CD4-positive, alpha-beta T cell treated with Interleukin-12 subunit alpha and Interleukin-12 subunit beta, for 1 hour (primary cell): ENCODE measurements at regions not wholly inside any gene's neighbourhood (a gene's known extent, or its start where the extent isn't known, plus 50 kb on each side); places are given as distances from the start of the nearest gene placed in this dataset.

ENCODE experiments used
- DNase-seq: peaks from one replicate; pipeline ENCODE4 v3.0.0-alpha.2; 2020

DNA sequence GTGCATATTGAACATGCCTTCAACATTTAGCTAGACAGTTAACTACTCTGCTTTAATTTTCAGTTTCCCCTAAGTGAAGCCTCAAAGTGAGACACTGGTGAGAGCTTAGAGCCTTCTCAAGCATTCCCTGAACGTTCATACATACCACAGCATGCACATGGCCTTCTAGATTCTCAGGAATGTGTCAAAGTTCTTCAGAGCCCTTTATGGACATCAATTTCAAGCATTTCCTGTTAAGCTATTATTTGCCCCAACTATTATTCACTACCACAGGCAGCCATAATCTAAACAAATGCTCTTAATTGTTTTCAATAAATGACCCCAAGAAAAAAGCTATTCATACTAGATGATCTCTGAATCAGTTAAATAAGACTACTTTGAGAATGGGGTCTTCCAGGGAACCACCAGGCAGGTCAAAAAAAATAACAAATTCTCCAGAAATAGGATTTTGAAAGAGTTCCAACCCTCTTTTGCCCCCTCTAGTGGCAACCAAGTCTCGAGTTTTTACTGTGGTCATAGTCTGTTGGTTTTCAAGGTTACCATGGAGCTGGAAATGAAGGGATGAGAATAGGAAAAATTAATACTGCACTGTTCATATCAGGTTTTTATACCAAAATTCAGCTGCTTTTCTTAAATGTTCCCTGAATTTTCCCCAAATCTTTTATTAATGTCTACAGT is 235.4 kb downstream of the RAB28 start:
- DNase-seq = no peak

DNA sequence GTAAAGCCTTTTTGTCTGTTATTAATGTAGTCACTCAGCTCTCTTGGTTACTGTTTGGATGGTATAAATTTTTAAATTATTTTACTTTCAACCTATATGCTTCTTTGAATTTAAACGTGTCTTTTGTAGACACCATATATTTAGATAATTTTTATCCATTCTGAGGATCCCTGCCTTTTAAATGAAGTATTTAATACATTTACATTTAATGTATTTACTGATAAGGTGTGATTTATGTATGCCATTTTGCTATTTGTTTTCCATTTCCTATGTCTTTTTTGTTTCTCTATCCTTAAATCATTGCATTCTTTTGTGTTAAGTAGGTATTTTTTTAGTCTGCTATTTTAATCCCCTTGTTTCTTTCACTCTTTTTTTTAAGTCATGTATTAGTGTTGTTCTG is 238.0 kb downstream of the RAB28 start:
- DNase-seq = no peak

DNA sequence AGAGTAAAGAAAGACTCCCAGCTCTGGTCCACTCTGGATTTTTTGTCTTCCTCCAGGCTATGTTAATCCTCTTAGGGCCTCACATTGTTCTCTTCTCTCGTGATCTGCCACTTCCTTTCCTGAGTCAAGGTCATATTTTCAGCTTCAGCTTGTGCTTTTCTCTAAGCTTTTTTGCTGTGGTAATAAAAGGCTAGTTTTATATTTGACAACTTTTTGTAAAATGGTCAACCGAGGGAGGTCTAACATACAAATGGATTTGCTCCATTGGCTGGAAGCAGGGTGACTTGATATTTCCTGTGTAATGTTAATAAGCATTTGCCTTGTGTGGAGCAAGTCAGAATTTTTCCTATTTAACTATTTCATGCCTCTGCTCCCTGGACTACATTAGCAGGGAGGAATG is 239.7 kb downstream of the RAB28 start:
- no peak for DNase-seq

DNA sequence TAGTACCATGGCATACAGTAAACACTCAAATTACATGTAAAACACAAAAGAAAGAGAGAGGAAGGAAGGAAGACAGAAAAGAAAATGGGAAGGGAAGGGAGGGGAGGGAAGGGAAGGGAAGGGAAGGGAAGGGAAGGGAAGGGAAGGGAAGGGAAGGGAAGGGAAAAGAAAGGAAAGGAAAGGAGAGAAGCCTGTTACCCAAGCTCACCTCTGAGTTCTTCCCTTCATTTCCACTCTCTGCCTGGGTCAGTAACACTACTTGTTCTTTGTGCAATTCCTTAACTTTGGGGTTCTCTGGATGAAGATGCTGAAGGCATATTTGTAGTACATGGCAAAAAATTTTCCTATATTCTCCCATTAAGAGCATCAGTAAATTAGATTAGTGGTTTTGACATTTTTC is 241.0 kb downstream of the RAB28 start:
- no peak for DNase-seq

DNA sequence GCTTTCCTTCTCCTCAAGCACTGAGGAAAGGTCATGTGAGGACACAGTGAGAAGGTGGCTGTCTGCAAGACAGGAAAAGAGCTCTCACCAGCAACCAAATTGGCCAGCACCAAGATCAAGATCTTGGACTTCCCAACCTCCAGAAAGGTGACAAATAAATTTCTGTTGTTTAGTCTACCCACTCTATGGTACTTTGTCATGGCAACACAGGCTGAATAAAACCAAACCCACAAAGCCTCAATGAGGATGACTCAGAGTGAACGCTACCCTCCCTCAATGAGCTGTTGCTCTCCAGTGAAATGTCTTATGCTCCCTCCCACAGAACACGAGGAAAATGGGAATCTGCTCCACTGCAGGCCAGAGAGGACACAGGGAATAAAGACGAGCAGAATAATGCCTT is 244.1 kb downstream of the RAB28 start:
- no peak for DNase-seq

DNA sequence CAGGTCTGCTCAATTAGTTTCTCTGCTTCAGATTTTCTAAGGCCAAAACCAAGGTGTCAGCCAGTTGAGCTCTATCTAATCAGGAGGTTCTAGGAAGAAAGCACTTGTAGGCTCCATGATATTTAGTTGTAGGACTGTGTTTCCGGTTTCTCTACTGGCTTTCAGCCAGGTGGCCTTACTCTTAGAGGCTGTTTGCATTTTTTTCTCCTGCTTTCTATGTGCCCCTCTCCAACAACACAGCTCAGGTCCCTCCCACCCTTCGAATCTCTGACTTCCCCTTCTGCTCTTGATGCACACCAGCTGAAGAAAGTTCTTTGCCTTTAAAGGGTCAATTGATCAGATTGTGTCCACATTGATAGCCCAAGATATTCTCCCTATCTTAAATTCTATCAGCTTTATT is 245.2 kb downstream of the RAB28 start:
- no peak for DNase-seq

DNA sequence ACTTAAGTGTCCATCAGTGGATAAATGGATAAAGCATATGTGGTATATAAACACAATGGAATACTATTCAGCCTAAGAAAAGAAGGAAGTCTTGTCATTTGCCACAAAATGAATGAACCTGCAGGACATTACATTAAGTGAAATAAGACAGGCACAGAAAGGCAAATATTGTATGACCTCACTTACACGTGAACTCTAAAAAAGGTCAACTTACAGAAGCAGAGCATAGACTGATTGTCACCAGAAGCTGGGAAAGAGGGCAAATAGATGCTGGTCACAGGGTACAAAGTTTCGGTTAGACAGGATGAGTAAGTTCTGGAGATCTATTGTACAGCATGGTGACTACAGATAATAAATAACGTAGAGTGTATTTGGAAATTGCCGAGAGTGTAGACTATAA is 247.7 kb downstream of the RAB28 start:
- no peak for DNase-seq

DNA sequence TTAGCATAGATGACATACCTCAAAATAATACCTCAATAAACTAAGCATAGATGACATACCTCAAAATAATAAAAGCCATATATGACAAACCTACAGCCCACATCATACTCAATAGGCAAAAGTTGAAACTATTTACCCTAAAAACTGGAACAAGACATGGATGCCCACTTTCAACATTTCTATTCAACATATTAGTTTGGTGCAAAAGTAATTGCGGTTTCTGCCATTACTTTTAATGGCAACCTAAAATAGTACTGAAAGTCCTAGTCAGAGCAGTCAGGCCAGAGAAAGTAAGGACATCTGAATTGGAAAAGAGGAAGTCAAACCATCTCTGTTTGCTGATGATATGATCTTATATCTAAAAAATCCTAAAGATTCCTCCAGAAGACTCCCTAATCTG is 250.4 kb downstream of the RAB28 start:
- no peak for DNase-seq

DNA sequence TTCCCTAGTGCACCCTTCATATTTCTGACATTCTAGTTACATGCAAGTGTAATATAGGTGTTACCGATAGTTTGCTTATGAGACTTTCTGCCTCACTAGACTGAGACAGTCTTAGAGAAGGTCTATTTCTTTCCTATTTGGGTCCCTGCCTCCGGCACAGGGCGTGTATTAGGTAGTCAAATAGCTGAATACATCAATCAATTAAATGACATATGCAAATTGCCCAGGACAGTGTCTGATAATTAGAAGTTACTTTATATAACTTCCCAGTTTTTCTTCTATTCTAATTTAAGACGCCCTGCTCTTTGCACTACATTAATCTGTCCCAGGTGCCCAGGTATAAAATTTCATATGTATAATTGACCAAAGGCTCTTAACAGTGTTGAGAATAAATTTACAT is 264.2 kb downstream of the RAB28 start:
- DNase-seq = no peak

DNA sequence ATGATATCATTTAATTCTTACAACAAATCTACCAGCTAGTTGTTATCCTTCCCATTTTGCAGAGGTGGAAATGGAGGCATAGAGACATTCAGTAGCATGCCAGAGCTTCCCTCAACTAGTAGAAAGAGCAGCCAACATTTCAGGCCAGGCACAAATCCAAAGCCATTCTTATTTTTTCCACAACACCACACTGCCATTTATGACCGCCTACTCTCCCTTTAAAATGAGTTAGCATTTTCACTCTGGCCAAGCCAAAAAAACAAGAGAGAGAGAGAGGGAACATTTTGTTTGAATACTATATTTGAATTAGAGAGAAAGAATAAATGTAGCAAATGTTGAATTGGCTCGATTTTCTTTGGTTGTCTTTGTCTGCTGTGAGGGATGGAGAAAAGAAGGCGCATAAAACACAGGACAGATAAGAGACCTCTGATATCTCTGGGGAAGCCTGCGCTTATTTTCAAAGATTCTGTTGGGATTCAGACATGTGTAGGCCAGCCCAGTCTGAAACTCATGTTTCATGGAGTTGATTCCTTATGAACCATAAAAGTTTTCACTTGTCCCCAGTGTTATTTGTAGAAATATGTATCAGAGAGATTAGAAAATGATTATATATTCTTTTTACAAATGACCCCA is 265.7 kb downstream of the RAB28 start:
- DNase-seq = no peak

DNA sequence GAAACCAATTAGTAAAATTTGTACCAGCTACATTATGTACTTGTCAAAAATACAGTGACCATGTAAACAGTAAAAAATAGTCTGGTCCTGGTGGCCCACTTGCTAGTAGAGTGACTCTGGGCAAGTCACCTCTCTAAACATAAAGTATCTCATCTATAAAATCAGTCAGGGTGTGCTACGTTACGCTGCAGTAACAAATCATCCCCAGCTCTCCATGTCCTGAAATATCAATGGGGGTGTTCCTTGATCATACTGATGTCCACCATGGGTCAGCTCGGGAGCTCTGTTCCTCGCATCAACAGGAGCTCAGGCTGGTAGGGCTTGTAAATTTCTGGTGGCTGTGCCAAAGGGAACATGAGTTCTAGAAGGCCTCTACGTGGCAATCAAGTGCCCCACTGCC is 268.6 kb downstream of the RAB28 start:
- no peak for DNase-seq

DNA sequence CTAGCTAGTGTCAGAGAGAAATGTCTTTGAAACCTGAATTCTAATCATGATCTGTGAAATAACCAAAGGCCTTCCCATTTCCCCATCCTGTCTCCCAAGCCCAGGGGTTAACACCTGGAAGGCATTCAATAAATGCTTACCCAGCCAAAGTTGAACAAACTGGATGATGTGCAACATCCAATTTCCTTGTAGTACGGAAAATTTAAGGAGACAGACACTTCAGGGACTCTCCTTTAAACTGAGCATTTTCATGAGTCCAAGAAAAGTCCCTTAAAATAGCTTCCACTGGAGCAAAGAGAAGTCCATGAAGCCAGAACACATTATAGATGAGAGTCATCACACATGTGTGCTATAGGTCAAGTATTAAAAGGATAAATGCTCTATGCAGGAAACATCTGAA is 271.2 kb downstream of the RAB28 start:
- no peak for DNase-seq

DNA sequence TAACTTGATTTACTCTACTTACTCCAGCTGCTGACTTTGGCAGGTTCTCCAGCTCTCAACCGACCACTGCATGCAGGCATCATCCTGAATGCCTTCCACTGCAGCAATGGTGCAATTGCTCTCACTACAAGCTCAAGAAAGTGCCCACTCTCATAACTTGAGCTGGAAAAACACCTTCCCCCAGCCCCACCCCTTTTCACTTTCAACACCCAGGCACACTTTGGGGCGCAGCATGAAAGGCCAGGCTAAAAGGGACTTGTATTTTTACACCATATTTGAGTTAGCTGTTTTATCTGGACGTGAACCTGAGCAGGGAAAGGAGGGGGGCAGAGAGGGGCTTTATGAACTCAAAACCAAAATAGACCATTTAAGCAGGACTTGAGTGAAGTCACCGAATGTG is 274.5 kb downstream of the RAB28 start:
- DNase-seq = no peak

DNA sequence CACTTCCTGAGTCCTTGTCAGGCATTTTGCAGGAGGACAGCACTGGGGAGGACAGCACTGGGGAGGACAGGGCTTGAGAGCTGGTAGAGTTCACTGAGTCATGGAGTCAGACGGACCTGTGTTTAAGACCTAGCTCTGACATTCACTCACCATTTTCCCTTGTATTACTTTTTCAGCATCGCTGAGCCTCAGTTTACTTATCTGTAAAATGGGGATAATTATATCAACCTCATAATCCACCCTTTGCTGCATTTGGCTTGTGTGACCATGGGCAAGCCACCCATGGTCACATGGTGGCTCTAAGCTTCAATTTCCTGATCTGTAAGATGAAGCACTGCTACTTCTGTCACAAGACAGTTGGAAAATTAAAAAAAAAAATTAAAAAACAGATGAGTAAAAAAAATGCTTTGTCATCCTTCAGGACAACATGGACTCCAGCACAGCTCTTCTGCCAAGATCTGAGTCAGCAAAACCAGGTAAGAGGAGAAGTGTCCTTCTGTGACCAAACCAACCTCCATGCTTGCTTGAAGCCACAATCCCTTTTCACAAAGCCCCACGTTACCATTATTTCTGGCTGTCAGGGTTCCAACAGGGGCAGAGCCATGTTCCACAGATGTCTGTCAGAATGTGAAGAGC is 275.5 kb downstream of the RAB28 start:
- DNase-seq = no peak

DNA sequence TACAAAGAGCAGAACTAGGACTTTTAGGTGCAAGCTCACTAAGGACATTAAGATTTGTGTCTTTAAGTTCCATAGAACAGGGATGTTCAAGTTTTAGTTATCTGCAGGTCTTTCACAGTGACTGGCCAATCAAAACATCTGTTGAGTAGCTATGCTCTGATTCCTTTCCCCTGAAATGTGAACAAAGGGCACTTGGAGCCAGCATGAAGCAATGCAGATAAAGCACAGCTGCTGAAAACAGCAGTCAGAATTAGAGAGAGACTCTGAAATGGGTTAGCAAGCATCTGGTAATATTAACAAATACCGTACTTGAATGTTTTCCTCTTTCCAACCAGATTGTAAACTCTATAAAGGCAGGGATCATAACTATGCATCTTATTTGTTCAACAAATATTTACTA is 276.9 kb downstream of the RAB28 start:
- DNase-seq = no peak

DNA sequence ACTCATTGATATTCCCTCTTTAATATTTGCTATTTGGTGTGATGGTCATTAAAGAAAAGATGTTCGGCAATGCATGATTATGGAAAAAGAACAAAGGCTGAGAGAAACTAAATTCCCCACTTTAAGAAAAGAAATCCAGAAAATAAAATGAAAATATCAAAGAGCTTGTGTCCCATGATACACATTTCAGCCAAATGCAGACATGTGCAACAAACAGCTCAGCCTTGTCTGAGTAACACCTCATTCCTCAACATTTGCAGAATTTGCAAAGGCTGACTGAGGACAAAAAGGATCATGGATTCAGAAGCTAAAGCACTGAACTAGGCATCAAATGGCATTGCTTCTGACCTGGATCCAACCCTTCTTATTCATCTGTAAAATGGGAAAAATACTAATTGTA is 281.0 kb downstream of the RAB28 start:
- no peak for DNase-seq

DNA sequence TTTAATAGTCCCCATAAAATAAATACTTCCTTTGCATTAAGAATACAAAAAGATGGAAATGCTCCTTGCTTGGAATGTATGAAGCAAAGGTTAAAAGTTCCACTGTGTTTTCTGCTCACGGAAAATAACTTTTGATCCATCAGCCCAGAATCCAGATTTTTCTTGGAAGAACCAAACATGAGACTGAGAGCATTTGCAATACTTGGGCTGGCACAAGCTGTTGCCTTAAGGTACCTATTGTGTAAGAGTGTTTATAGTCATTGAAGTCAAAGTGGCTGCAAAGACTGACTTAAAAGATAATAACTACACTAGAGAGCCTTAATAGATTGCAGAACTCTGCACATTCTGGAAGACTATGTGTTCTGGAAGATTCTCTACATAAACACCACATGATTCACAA is 281.4 kb downstream of the RAB28 start:
- DNase-seq = no peak

DNA sequence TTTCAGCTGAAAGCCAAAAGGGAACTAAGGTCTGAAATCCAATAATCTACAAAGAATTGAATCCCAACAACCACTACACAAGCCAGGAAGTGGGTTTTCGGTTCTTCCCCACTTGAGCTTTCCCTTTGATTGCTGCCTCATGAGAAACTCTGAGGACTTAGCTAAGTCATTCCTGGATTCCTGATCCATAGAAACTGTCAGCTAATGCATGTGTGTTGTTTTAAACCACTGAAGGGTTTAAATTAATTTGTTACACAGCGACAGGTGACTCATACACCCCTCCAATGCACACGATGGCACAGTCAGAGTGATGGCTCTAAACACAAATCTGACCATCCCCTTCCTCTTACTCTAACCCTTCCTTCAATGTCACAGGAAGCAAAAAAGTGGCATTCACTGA is 282.9 kb downstream of the RAB28 start:
- no peak for DNase-seq

DNA sequence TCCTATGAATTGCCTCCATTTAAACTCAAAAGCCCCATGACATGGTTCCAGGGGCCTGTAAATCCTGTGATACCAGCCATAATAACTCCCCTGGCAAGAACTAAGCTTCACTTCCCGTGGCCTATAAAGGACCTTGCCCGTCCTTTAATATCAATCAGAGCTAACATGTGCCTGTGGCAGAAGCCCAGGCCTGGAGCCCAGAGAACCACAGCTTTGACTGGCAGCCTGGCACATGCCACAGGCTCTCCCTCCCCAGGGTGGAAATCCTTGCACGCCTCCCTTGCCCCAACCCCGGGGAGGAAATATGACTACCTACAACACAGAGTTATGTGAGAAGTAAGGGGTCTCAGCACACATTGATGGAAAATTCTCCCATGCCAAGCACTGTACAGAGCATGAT is 287.4 kb downstream of the RAB28 start:
- DNase-seq = no peak

DNA sequence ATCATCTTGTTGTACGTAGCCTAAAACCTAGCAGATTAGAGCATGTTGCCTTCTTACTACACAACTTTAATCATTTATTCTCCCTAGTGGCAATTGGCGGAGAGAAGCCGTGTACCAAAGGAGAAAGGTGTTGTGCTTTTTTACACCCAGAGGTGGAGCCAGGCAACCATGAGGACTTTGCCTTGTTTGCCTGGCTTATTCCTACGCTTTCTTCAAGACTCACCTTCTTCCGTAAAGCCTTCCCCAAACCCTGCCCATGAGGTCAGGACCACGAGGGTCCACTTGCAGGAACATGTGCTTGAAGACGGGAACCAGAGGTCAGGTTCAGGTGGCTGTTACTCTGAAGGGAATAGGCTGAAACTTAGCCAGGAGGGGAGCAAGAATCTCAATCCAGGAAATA is 290.5 kb downstream of the RAB28 start:
- no peak for DNase-seq

DNA sequence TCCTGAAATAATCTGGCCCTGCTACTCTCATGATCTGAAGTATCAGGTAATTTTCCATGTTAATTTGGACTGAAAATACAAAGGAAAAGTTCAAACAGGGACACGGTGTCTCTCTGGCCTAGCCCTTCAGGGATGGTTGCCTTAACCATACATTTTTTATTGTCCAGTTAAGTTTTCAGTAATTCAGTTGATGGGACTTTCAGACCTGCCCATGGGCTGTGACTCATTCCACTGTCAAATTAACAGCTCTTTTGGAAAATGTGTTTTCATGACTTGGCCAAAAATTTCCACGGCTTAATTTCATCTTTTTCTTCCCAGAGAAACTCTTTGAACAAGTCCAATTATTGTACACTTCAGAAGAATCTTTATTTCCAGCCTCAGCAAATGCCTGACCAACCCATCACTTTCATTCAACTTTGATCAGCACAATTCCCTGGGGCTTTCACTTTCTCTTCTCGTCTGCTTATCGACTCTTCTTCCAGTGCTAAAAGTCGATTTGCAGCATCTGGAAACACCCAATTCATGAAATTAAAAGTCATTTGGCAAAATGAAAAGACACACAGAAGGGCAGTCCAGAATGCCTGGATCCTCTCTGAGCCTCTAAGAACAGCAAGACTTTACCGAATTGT is 293.9 kb downstream of the RAB28 start:
- no peak for DNase-seq

DNA sequence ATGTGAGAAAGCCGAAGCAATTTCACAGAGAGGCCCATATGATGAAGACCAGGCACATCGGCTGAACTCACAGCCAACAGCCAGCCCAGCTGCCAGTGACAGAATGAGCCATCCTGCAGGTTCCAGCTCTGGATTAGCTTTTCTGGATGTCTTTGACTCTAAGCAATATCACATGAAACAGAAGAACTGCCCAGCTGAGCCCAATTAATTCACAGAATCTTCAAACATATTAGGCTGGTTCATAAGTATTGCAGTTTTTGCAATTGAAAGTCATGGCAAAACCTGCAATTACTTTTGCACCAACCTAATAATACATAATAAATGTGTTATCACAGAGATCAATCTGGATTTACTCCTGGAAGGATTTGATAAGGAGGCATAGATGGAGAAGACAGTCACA is 299.9 kb downstream of the RAB28 start:
- DNase-seq = no peak

DNA sequence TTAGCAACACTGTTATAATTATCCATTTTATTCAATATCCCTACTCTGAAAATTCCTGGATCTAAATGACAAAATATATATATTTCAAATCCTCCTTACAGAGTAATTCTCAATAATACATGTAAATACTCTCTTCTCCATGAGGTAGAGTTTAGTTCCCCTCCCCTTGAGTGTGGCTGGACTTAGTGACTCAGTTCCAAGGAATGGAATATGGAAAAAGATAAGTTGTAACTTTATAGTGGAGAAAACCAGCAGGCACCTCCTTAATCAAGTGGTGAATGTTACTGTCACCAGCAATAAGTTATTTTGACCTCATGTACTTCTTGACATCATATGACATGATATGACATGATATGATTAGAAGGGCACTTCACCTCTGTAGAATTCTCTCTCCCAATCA is 302.0 kb downstream of the RAB28 start:
- no peak for DNase-seq

DNA sequence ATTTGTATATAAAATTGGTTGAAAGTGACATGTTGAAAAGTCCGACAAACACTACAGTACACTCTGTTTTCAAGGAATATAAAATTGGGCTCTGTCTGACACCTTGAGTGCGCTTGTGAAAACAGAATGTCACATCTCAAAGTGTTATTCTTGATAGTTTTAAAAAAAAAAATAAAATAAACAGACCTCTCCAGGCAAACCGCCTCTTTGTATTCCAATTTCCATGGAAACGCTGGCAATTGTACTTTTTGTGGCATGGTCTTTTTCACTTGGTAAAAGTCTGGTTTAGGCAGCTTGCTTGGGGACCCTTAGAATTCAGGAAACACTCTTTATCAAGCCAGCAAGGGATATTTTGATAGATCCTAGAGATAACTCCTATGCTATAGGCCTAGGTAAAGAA is 302.5 kb downstream of the RAB28 start:
- no peak for DNase-seq
